MM.1S (cell line): ENCODE measurements at regions not wholly inside any gene's neighbourhood (a gene's known extent, or its start where the extent isn't known, plus 50 kb on each side); places are given as distances from the start of the nearest gene placed in this dataset.

Source experiments
- DNase-seq: peaks from one replicate; pipeline ENCODE4 v3.0.0-alpha.2; 2015
- H2AFZ ChIP-seq: fragments of 300-600 bp; sonication (generic); 2 replicates; pipeline ENCODE4 v1.6.0; 2016; ENCODE audit warnings: antibody characterized with exemption, low read length
- H3F3A ChIP-seq: fragments of 300-600 bp; sonication (generic); 2 replicates; pipeline ENCODE4 v1.6.1; 2016; ENCODE audit warnings: mild to moderate bottlenecking, antibody characterized with exemption, low read length, moderate library complexity, mixed read lengths; ENCODE audit not compliant: insufficient read depth
- H3K27ac ChIP-seq: fragments of 300-600 bp; sonication (generic); 2 replicates; pipeline ENCODE4 v1.5.1; 2016; ENCODE audit warnings: mild to moderate bottlenecking, low read length
- H3K27me3 ChIP-seq: fragments of 300-600 bp; sonication (generic); replicated peaks from 2 replicates; pipeline ENCODE4 v1.6.0; 2016; ENCODE audit warnings: low read length; ENCODE audit not compliant: insufficient read depth
- H3K36me3 ChIP-seq: fragments of 300-600 bp; sonication (generic); replicated peaks from 2 replicates; pipeline ENCODE4 v1.6.1; 2016; ENCODE audit warnings: mild to moderate bottlenecking, low read length, mixed read lengths; ENCODE audit not compliant: insufficient read depth
- H3K4me1 ChIP-seq: fragments of 300-600 bp; sonication (generic); 2 replicates; pipeline ENCODE4 v1.6.1; 2016; ENCODE audit warnings: low read length, mixed read lengths
- H3K4me2 ChIP-seq: fragments of 300-600 bp; sonication (generic); 2 replicates; pipeline ENCODE4 v1.6.0; 2016; ENCODE audit warnings: low read depth, low read length
- H3K4me3 ChIP-seq: fragments of 300-600 bp; sonication (generic); 2 replicates; pipeline ENCODE4 v1.5.1; 2016; ENCODE audit warnings: low read length, mixed read lengths
- H3K79me2 ChIP-seq: fragments of 300-600 bp; sonication (generic); 2 replicates; pipeline ENCODE4 v1.6.1; 2016; ENCODE audit warnings: mixed run types, low read length, mixed read lengths
- H3K9ac ChIP-seq: fragments of 300-600 bp; sonication (generic); 2 replicates; pipeline ENCODE4 v1.6.1; 2016; ENCODE audit warnings: low read length, mixed read lengths
- H3K9me2 ChIP-seq: fragments of 300-600 bp; sonication (generic); replicated peaks from 2 replicates; pipeline ENCODE4 v1.6.1; 2016; ENCODE audit warnings: mild to moderate bottlenecking, low read length, mixed read lengths; ENCODE audit not compliant: insufficient read depth
- H3K9me3 ChIP-seq: fragments of 300-600 bp; sonication (generic); replicated peaks from 2 replicates; pipeline ENCODE4 v1.6.1; 2016; ENCODE audit warnings: mild to moderate bottlenecking, low read length, mixed read lengths; ENCODE audit not compliant: insufficient read depth
- H4K20me1 ChIP-seq: fragments of 300-600 bp; sonication (generic); 2 replicates; pipeline ENCODE4 v1.6.1; 2016; ENCODE audit warnings: mild to moderate bottlenecking, low read length, moderate library complexity, mixed read lengths; ENCODE audit not compliant: insufficient read depth
- EZH2 ChIP-seq: fragments of 300-600 bp; sonication (generic); optimal IDR thresholded peaks from 2 replicates; pipeline ENCODE3; 2017; ENCODE audit warnings: low read depth, mild to moderate bottlenecking, antibody characterized with exemption, low read length, mixed read lengths
- EZH2phosphoT487 ChIP-seq: fragments of 300-600 bp; sonication (generic); IDR thresholded peaks from 2 replicates; pipeline ENCODE4 v1.6.1; 2018; ENCODE audit warnings: antibody characterized with exemption, low read length
- TF ChIP-seq, protein P1 (sequence below): fragments of 300-600 bp; sonication (generic); IDR thresholded peaks from 2 replicates; pipeline ENCODE4 v1.5.1; 2016; ENCODE audit warnings: antibody characterized with exemption, low read length, mixed read lengths

DNA sequence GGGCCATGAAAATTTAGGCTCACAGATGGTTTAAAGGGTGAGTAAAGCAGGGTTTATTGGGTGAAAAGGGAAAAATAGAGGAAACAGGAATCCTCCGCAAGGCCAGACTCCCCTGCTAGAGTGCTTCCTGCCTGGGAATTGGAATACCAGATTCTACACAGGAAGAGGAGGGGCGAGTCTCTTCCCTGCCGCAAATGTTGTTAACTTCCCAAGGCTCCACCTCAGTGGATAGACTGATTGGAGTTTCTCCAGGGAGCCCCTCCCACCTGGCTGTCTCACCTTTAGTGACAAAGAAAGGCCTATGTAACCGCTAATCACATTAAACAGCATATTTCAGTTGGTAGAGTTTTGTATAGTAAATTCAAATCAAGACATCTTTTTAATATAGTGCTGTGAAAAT, 1450.1 kb downstream of the KCNT2 start:
- no peaks in the 10 kb centered on the region for H3F3A ChIP-seq
- no peaks in the 10 kb centered on the region for H3K9me2 ChIP-seq

DNA sequence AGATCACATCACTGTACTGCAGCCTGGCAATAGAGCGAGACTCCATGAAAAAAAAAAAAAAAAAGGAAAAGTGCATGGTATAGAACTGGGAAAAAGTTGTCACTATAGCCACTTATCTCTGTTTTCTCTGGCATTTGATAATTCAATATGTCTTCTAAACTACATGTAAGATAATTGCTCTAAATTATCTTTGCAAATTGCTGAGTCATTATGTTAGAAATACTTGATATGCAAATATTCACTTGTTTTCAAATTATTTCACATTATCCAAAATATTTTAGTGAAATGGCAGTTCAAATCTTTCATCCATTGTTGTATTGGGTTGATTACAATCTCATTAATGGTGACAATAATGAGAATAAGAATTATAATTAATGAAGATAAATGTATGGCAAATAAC, 1455.1 kb downstream of the KCNT2 start:
- H3K27ac ChIP-seq: no peak overlapping the region
- no peak for DNase-seq
- no peaks in the 10 kb centered on the region for H3K4me1 ChIP-seq
- no peaks in the 10 kb centered on the region for H4K20me1 ChIP-seq
- H3K9me2 ChIP-seq: no peaks in the 10 kb centered on the region
- H2AFZ ChIP-seq: no peak overlapping the region
- TF ChIP-seq EZH2: no peak
- no peak for TF ChIP-seq EZH2phosphoT487
- TF ChIP-seq, protein P1, sequence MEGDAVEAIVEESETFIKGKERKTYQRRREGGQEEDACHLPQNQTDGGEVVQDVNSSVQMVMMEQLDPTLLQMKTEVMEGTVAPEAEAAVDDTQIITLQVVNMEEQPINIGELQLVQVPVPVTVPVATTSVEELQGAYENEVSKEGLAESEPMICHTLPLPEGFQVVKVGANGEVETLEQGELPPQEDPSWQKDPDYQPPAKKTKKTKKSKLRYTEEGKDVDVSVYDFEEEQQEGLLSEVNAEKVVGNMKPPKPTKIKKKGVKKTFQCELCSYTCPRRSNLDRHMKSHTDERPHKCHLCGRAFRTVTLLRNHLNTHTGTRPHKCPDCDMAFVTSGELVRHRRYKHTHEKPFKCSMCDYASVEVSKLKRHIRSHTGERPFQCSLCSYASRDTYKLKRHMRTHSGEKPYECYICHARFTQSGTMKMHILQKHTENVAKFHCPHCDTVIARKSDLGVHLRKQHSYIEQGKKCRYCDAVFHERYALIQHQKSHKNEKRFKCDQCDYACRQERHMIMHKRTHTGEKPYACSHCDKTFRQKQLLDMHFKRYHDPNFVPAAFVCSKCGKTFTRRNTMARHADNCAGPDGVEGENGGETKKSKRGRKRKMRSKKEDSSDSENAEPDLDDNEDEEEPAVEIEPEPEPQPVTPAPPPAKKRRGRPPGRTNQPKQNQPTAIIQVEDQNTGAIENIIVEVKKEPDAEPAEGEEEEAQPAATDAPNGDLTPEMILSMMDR: no peak
- no peaks in the 10 kb centered on the region for H3F3A ChIP-seq
- no peak overlapping the region for H3K9ac ChIP-seq
- H3K36me3 ChIP-seq: no peaks in the 10 kb centered on the region
- no peaks in the 10 kb centered on the region for H3K27me3 ChIP-seq
- no peak overlapping the region for H3K4me3 ChIP-seq
- no peaks in the 10 kb centered on the region; the same call in 1 of the 2 replicates for H3K9me3 ChIP-seq
- no peak overlapping the region for H3K4me2 ChIP-seq
- H3K79me2 ChIP-seq: no peaks in the 10 kb centered on the region

More for the DNA sequence above, 1450.1 kb downstream of the KCNT2 start:
- Histone ChIP-seq H2AFZ (no peak overlapping the region), H4K20me1 (no peaks in the 10 kb centered on the region), H3K9ac (no peak overlapping the region), H3K36me3 (no peaks in the 10 kb centered on the region), H3K4me2 (no peak overlapping the region), H3K79me2 (no peaks in the 10 kb centered on the region), H3K4me1 (no peaks in the 10 kb centered on the region), H3K27ac (no peak overlapping the region), H3K27me3 (no peaks in the 10 kb centered on the region), H3K4me3 (no peak overlapping the region), H3K9me3 (no peaks in the 10 kb centered on the region)
- no peak for DNase-seq
- TF ChIP-seq EZH2 (no peak), EZH2phosphoT487 (no peak)

DNA sequence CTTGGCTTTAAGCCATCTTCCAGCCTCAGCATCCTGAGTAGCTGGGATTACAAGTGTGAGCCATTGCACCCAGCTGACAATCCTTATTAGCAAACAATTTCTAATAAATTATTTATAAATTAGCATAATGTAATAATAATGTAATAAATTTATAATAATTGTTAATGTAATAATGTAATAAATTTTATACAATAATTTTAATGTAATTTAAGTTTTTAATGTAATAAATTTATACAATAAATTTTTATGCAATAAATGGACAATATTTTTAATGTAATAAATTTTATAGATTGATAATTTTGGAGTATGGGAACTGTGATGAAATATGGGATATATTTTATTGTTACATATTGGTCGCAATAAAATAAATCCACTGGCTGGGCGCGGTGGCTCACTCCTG, 1457.5 kb downstream of the KCNT2 start:
- no peaks in the 10 kb centered on the region; the same call in 1 of the 2 replicates for H3K9me2 ChIP-seq
- no peak overlapping the region for H3K9ac ChIP-seq

DNA sequence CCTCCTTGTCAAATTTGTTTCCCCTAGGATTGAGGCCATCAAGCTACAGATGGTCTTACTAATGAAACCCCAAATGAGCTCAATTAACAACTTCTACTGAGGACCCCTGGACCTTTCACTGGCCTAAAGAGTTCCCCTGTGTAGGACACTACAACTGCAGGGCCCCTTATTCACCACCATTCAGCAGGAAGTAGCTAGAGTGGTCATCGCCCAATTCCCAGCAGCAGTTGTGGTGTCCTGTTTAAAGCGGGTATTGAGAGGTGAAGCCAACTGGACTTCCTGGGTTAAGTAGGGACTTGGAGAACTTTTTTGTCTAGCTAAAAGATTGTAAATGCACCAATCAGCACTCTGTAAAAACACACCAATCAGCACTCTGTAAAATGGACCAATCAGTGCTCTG, 1466.9 kb downstream of the KCNT2 start:
- Histone ChIP-seq H3K79me2 (no peaks in the 10 kb centered on the region), H3F3A (no peaks in the 10 kb centered on the region), H3K27ac (no peak overlapping the region), H3K9me2 (no peaks in the 10 kb centered on the region; the same call in 1 of the 2 replicates), H3K36me3 (no peaks in the 10 kb centered on the region), H3K9ac (no peak overlapping the region), H3K9me3 (no peaks in the 10 kb centered on the region), H3K4me3 (no peak overlapping the region), H4K20me1 (no peaks in the 10 kb centered on the region), H3K4me1 (no peaks in the 10 kb centered on the region), H3K4me2 (no peak overlapping the region), H3K27me3 (no peaks in the 10 kb centered on the region), H2AFZ (no peak overlapping the region)
- no peak for DNase-seq
- TF ChIP-seq EZH2 (no peak), EZH2phosphoT487 (no peak)
- TF ChIP-seq, protein P1: no peak

More for the DNA sequence above, 1457.5 kb downstream of the KCNT2 start:
- TF ChIP-seq, protein P1: no peak
- TF ChIP-seq EZH2 (no peak), EZH2phosphoT487 (no peak)
- Histone ChIP-seq H3K27ac (no peak overlapping the region), H3K36me3 (no peaks in the 10 kb centered on the region), H3K4me3 (no peak overlapping the region), H3K27me3 (no peaks in the 10 kb centered on the region), H3K9me3 (no peaks in the 10 kb centered on the region; the same call in 1 of the 2 replicates), H3K4me1 (no peaks in the 10 kb centered on the region), H3F3A (no peaks in the 10 kb centered on the region), H3K4me2 (no peak overlapping the region), H3K79me2 (no peaks in the 10 kb centered on the region), H4K20me1 (no peaks in the 10 kb centered on the region), H2AFZ (no peak overlapping the region)
- no peak for DNase-seq
